OCI-LY3 (cell line): ENCODE measurements at regions not wholly inside any gene's neighbourhood (a gene's known extent, or its start where the extent isn't known, plus 50 kb on each side); places are given as distances from the start of the nearest gene placed in this dataset.
A peak's percentile ranks its signal among the peaks of the same experiment; 100 is the strongest.

ENCODE experiments used
- H2AFZ ChIP-seq: fragments of 200-600, 300-600 bp; shearing (Covaris generic); 2 replicates; pipeline ENCODE4 v1.6.0; 2014; ENCODE audit warnings: antibody characterized with exemption, low read depth, low read length
- H3K27ac ChIP-seq: fragments of 200-600, 300-600 bp; sonication (generic); 2 replicates; pipeline ENCODE4 v1.5.1; 2014; ENCODE audit warnings: mild to moderate bottlenecking, low read length, moderate library complexity, mixed read lengths
- H3K27me3 ChIP-seq: fragments of 200-600, 300-600 bp; sonication (generic); 2 replicates; pipeline ENCODE4 v1.6.1; 2014; ENCODE audit warnings: low read depth, low read length, mixed read lengths
- H3K36me3 ChIP-seq: fragments of 200-600, 300-600 bp; sonication (generic); replicated peaks from 2 replicates; pipeline ENCODE3; 2014; ENCODE audit warnings: low read depth, low read length, mixed read lengths
- H3K4me1 ChIP-seq: fragments of 300-600, 200-600 bp; sonication (generic); 2 replicates; pipeline ENCODE4 v1.6.1; 2014; ENCODE audit warnings: low read length, mixed read lengths
- H3K4me2 ChIP-seq: fragments of 200-600, 300-600 bp; sonication (generic); 2 replicates; pipeline ENCODE4 v1.6.1; 2014; ENCODE audit warnings: low read length, mixed read lengths
- H3K4me3 ChIP-seq: fragments of 300-600, 200-600 bp; sonication (generic); 2 replicates; pipeline ENCODE4 v1.5.1; 2014; ENCODE audit warnings: antibody characterized with exemption, mild to moderate bottlenecking, low read length, moderate library complexity
- H3K79me2 ChIP-seq: fragments of 300-600, 200-600 bp; shearing (Covaris generic); 2 replicates; pipeline ENCODE4 v1.6.1; 2014; ENCODE audit warnings: mild to moderate bottlenecking, low read length, mixed read lengths
- H3K9ac ChIP-seq: fragments of 300-600, 200-600 bp; shearing (Covaris generic); 2 replicates; pipeline ENCODE4 v1.6.0; 2014; ENCODE audit warnings: mild to moderate bottlenecking, low read length, moderate library complexity
- H3K9me3 ChIP-seq: fragments of 200-600, 300-600 bp; shearing (Covaris generic); 2 replicates; pipeline ENCODE4 v1.6.1; 2014; ENCODE audit warnings: low read length, mixed read lengths; ENCODE audit not compliant: insufficient read depth
- H4K20me1 ChIP-seq: fragments of 200-600, 300-600 bp; sonication (generic); 2 replicates; pipeline ENCODE4 v1.6.1; 2016; ENCODE audit warnings: low read length, mixed read lengths; ENCODE audit not compliant: insufficient read depth
- EZH2phosphoT487 ChIP-seq: fragments of 200-600 bp; shearing (Covaris generic); IDR thresholded peaks from 2 replicates; pipeline ENCODE4 v1.6.1; 2018; ENCODE audit warnings: antibody characterized with exemption, mixed run types, low read depth
- TF ChIP-seq, protein P1 (sequence below): fragments of 200-600, 300-600 bp; sonication (generic); IDR thresholded peaks from 2 replicates; pipeline ENCODE4 v1.5.1; 2014; ENCODE audit warnings: antibody characterized with exemption, low read length, low read depth

DNA sequence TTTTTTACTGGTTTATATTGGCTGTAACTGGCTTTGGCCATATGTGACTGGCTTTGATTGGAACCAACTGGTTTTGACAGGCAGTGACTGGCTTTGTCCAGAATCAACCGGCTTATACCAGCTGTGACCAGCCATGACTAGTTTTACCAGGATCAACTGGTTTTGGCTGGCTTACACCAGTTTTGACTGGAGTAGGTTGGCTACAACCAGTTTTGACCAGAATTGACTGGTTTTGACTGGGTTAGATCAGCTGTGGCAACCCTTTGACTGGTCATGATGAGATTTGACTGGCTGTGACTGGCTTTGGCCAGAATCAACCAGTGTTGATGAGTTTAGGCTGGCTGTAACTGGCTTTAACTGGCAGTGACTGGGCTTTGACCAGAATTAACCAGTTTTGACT lies 169.2 kb upstream of the AMOT start:
- Histone ChIP-seq H2AFZ (no peak overlapping the region), H3K79me2 (no peaks in the 10 kb centered on the region), H3K4me2 (no peak overlapping the region), H3K27ac (no peak overlapping the region), H3K4me1 (no peaks in the 10 kb centered on the region), H3K4me3 (no peak overlapping the region), H3K9me3 (no peaks in the 10 kb centered on the region), H3K9ac (no peak overlapping the region), H3K36me3 (no peaks in the 10 kb centered on the region), H3K27me3 (no peaks in the 10 kb centered on the region), H4K20me1 (no peaks in the 10 kb centered on the region)
- TF ChIP-seq, protein P1, sequence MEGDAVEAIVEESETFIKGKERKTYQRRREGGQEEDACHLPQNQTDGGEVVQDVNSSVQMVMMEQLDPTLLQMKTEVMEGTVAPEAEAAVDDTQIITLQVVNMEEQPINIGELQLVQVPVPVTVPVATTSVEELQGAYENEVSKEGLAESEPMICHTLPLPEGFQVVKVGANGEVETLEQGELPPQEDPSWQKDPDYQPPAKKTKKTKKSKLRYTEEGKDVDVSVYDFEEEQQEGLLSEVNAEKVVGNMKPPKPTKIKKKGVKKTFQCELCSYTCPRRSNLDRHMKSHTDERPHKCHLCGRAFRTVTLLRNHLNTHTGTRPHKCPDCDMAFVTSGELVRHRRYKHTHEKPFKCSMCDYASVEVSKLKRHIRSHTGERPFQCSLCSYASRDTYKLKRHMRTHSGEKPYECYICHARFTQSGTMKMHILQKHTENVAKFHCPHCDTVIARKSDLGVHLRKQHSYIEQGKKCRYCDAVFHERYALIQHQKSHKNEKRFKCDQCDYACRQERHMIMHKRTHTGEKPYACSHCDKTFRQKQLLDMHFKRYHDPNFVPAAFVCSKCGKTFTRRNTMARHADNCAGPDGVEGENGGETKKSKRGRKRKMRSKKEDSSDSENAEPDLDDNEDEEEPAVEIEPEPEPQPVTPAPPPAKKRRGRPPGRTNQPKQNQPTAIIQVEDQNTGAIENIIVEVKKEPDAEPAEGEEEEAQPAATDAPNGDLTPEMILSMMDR, result no peak
- TF ChIP-seq EZH2phosphoT487, result no peak

DNA sequence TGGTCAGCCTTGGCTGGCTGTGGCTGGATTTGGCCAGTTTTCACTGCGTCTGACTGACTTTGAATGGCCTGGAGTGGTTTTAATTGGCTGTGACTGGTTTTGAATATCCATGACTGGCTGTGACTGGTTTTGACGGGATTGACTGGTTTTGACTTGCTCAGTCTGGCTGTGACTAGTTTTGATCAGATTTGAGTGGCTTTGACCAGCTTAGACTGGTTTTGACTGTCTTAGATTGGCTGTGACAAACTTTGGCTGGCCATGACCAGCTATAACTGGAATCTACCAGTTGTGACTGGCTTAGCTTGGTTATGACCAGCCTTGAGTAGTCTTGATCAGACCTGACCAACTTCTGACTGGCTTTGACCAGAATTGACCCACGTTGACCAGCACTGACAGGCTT lies 168.4 kb upstream of the AMOT start:
- Histone ChIP-seq H3K9me3 (no peaks in the 10 kb centered on the region), H3K4me1 (no peaks in the 10 kb centered on the region), H3K36me3 (no peaks in the 10 kb centered on the region), H3K4me2 (no peak overlapping the region), H2AFZ (no peak overlapping the region), H3K9ac (no peak overlapping the region), H3K27ac (no peak overlapping the region), H3K4me3 (no peak overlapping the region), H3K79me2 (no peaks in the 10 kb centered on the region), H4K20me1 (no peaks in the 10 kb centered on the region), H3K27me3 (no peaks in the 10 kb centered on the region)
- TF ChIP-seq EZH2phosphoT487, result no peak
- TF ChIP-seq, protein P1, result no peak

DNA sequence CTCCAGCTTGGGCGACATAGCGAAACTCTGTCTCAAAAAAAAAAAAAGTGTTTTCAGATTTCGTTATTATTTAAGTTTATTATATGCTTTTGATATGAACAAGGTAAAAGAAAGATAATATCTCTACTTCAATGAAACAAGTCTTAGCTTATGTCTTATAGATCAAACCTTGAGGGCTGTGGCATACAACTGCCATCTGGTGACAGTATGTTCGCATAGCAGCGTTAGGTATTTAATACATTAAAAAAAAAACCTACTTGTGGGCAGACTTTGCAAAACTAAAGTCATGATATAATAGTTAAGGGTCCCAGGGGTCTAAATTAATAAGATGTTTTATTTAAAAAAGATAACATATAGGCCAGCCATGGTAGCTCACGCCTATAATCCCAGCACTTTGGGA lies 161.2 kb upstream of the AMOT start:
- Histone ChIP-seq H3K9ac (no peak overlapping the region), H3K79me2 (no peaks in the 10 kb centered on the region), H4K20me1 (no peaks in the 10 kb centered on the region), H3K4me3 (no peak overlapping the region), H2AFZ (no peak overlapping the region), H3K27ac (no peak overlapping the region), H3K4me1 (no peaks in the 10 kb centered on the region), H3K27me3 (no peaks in the 10 kb centered on the region), H3K36me3 (no peaks in the 10 kb centered on the region), H3K4me2 (no peak overlapping the region), H3K9me3 (no peaks in the 10 kb centered on the region)
- TF ChIP-seq EZH2phosphoT487, result no peak
- TF ChIP-seq, protein P1, result peak; percentile 39

DNA sequence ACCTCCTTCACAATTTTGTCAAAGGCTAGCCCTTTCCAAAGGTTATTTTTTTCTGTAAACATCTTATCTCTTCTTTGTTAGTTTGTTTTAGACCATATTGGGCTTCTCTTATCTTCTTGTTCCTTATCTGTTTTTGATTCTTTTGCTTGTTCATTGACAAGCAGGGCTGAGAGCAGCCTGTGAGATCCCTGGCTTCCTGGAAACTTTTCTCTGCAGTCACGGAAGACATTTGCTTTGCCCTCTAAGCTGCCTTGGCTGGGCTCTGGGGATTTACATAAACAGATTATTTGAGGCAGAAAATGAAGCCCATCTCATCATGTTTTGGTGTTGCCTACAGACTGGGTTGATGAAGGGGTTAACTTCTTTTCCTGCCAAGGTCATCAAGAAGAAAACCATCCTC lies 157.4 kb upstream of the AMOT start:
- no peak overlapping the region for H3K9ac ChIP-seq
- no peaks in the 10 kb centered on the region for H3K4me1 ChIP-seq
- no peaks in the 10 kb centered on the region for H3K79me2 ChIP-seq
- no peak for TF ChIP-seq EZH2phosphoT487
- TF ChIP-seq, protein P1, result no peak
- no peak overlapping the region for H3K4me2 ChIP-seq
- H3K27me3 ChIP-seq, result no peaks in the 10 kb centered on the region
- no peak overlapping the region for H2AFZ ChIP-seq
- no peaks in the 10 kb centered on the region for H3K36me3 ChIP-seq
- H3K4me3 ChIP-seq, result no peak overlapping the region
- H4K20me1 ChIP-seq, result no peaks in the 10 kb centered on the region
- no peaks in the 10 kb centered on the region for H3K9me3 ChIP-seq
- H3K27ac ChIP-seq, result no peak overlapping the region
